ENCODE measurements at regions not wholly inside any gene's neighbourhood (a gene's known extent, or its start where the extent isn't known, plus 50 kb on each side); places are given as distances from the start of the nearest gene placed in this dataset.

GRCh38 chr5:129204525-129204924 is 110.0 kb downstream of the ISOC1 start:
- Histone ChIP-seq H3K4me3 (IDR thresholded peaks at IDR 0.05; ENCODE audit: insufficient read depth, low read depth, low read length) (no peak overlapping the region), H3K27me3 (ENCODE audit: insufficient read depth, low read depth) (no peaks in the 10 kb centered on the region), H3K27ac (no peak overlapping the region), H3K9ac (no peak overlapping the region), H2AFZ (ENCODE audit: low read depth) (no peak overlapping the region), H3K4me2 (no peak overlapping the region), H4K20me1 (ENCODE audit: insufficient read depth) (no peaks in the 10 kb centered on the region), H3K4me1 (ENCODE audit: low read depth, poor library complexity, severe bottlenecking) (no peaks in the 10 kb centered on the region), H3K36me3 (ENCODE audit: insufficient read depth) (no peaks in the 10 kb centered on the region), H3K79me2 (ENCODE audit: insufficient read depth, low read depth) (no peaks in the 10 kb centered on the region)
- no peak for TF ChIP-seq CTCF (conservative IDR thresholded peaks at IDR 0.05; ENCODE audit: low read depth, low read length)

GRCh38 chr5:129216001-129216400 is 121.5 kb downstream of the ISOC1 start:
- H3K36me3 ChIP-seq (ENCODE audit: insufficient read depth) = no peaks in the 10 kb centered on the region
- H3K27me3 ChIP-seq (ENCODE audit: insufficient read depth, low read depth) = no peaks in the 10 kb centered on the region
- no peaks in the 10 kb centered on the region for H4K20me1 ChIP-seq (ENCODE audit: insufficient read depth)
- H3K4me2 ChIP-seq = no peak overlapping the region
- no peak overlapping the region for H3K4me3 ChIP-seq (IDR thresholded peaks at IDR 0.05; ENCODE audit: insufficient read depth, low read depth, low read length)
- H3K27ac ChIP-seq = no peak overlapping the region
- no peaks in the 10 kb centered on the region for H3K4me1 ChIP-seq (ENCODE audit: low read depth, poor library complexity, severe bottlenecking)
- H2AFZ ChIP-seq (ENCODE audit: low read depth) = no peak overlapping the region
- TF ChIP-seq CTCF (conservative IDR thresholded peaks at IDR 0.05; ENCODE audit: low read depth, low read length) = no peak
- H3K79me2 ChIP-seq (ENCODE audit: insufficient read depth, low read depth) = no peaks in the 10 kb centered on the region
- H3K9ac ChIP-seq = no peak overlapping the region

- Histone ChIP-seq H2AFZ (ENCODE audit: low read depth) (no peak overlapping the region), H3K4me3 (IDR thresholded peaks at IDR 0.05; ENCODE audit: insufficient read depth, low read depth, low read length) (no peak overlapping the region), H3K79me2 (ENCODE audit: insufficient read depth, low read depth) (no peaks in the 10 kb centered on the region), H3K27ac (no peak overlapping the region), H3K4me1 (ENCODE audit: low read depth, poor library complexity, severe bottlenecking) (no peaks in the 10 kb centered on the region), H3K27me3 (ENCODE audit: insufficient read depth, low read depth) (no peaks in the 10 kb centered on the region), H3K4me2 (no peak overlapping the region), H3K36me3 (ENCODE audit: insufficient read depth) (no peaks in the 10 kb centered on the region), H3K9ac (no peak overlapping the region), H4K20me1 (ENCODE audit: insufficient read depth) (no peaks in the 10 kb centered on the region)
- no peak for TF ChIP-seq CTCF (conservative IDR thresholded peaks at IDR 0.05; ENCODE audit: low read depth, low read length)
These were observed 122.6 kb downstream of the ISOC1 start for GRCh38 chr5:129217179-129217578.

GRCh38 chr5:129223178-129223577 is 128.6 kb downstream of the ISOC1 start:
- Histone ChIP-seq H3K27ac (no peak overlapping the region), H3K4me2 (no peak overlapping the region), H3K4me1 (ENCODE audit: low read depth, poor library complexity, severe bottlenecking) (no peaks in the 10 kb centered on the region), H2AFZ (ENCODE audit: low read depth) (no peak overlapping the region), H3K9ac (no peak overlapping the region), H4K20me1 (ENCODE audit: insufficient read depth) (no peaks in the 10 kb centered on the region), H3K27me3 (ENCODE audit: insufficient read depth, low read depth) (no peaks in the 10 kb centered on the region), H3K79me2 (ENCODE audit: insufficient read depth, low read depth) (no peaks in the 10 kb centered on the region), H3K4me3 (IDR thresholded peaks at IDR 0.05; ENCODE audit: insufficient read depth, low read depth, low read length) (no peak overlapping the region), H3K36me3 (ENCODE audit: insufficient read depth) (no peaks in the 10 kb centered on the region)
- no peak for TF ChIP-seq CTCF (conservative IDR thresholded peaks at IDR 0.05; ENCODE audit: low read depth, low read length)

- no peak for TF ChIP-seq CTCF (conservative IDR thresholded peaks at IDR 0.05; ENCODE audit: low read depth, low read length)
- no peaks in the 10 kb centered on the region for H3K79me2 ChIP-seq (ENCODE audit: insufficient read depth, low read depth)
- H3K4me3 ChIP-seq (IDR thresholded peaks at IDR 0.05; ENCODE audit: insufficient read depth, low read depth, low read length) = no peak overlapping the region
- H4K20me1 ChIP-seq (ENCODE audit: insufficient read depth) = no peaks in the 10 kb centered on the region
- H3K27me3 ChIP-seq (ENCODE audit: insufficient read depth, low read depth) = no peaks in the 10 kb centered on the region
- no peak overlapping the region for H3K27ac ChIP-seq
- H3K9ac ChIP-seq = no peak overlapping the region
- H2AFZ ChIP-seq (ENCODE audit: low read depth) = no peak overlapping the region
- no peaks in the 10 kb centered on the region for H3K36me3 ChIP-seq (ENCODE audit: insufficient read depth)
- no peak overlapping the region for H3K4me2 ChIP-seq
- no peaks in the 10 kb centered on the region for H3K4me1 ChIP-seq (ENCODE audit: low read depth, poor library complexity, severe bottlenecking)
These were observed 134.0 kb downstream of the ISOC1 start for GRCh38 chr5:129228577-129228976.

Data from KMS-11 (cell line).